ENCODE measurements at regions not wholly inside any gene's neighbourhood (a gene's known extent, or its start where the extent isn't known, plus 50 kb on each side); places are given as distances from the start of the nearest gene placed in this dataset.
A peak's percentile ranks its signal among the peaks of the same experiment; 100 is the strongest.

GRCh38 chr14:71680736-71681387 is 251.4 kb upstream of the RGS6 start:
- H3K4me1 Mint-ChIP-seq, result no peaks in the 10 kb centered on the region
- peaks cover 17% of the 10 kb centered on the region for H3K36me3 Mint-ChIP-seq

DNA sequence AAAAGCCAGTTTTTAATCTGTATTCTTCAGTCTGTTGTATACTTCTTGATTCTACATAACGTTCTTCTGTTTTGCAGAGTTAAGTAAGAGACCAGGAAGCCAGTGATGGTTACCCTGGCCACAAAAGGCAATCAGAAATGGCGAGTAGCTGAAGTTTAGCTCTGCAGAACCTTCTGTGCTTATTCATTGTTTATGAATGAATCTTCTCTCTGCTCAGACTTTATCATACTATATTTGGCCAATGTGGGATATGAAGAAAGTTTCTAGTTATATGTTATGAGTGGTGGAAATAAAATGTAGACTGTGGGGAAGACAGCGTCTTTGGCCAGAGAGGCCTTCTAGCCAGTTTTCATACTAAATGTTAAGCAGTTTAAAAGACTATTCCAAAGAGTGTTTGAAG is 249.9 kb upstream of the RGS6 start:
- no peaks in the 10 kb centered on the region for H3K27me3 Mint-ChIP-seq
- peaks cover 17% of the 10 kb centered on the region for H3K36me3 Mint-ChIP-seq
- no peak overlapping the region for H3K4me3 Mint-ChIP-seq
- H3K9me3 Mint-ChIP-seq, result no peaks in the 10 kb centered on the region
- H3K4me1 Mint-ChIP-seq, result no peaks in the 10 kb centered on the region
- H3K27ac Mint-ChIP-seq, result no peak overlapping the region

More at GRCh38 chr14:71680736-71681387, 251.4 kb upstream of the RGS6 start:
- Mint-ChIP-seq H3K4me3 (no peak overlapping the region), H3K9me3 (no peaks in the 10 kb centered on the region), H3K27ac (peak overlapping the region in 2 of 3 donors; percentile 8 to 16), H3K27me3 (no peaks in the 10 kb centered on the region)

- Mint-ChIP-seq H3K4me3 (peak overlapping the region in 1 of 4 donors; percentile 17), H3K4me1 (no peaks in the 10 kb centered on the region), H3K9me3 (no peaks in the 10 kb centered on the region), H3K27ac (no peak overlapping the region), H3K27me3 (no peaks in the 10 kb centered on the region), H3K36me3 (peaks cover 14% of the 10 kb centered on the region)
These were observed 247.9 kb upstream of the RGS6 start for GRCh38 chr14:71684323-71684722.

GRCh38 chr14:71686677-71687076 is 245.6 kb upstream of the RGS6 start:
- Mint-ChIP-seq H3K9me3 (no peaks in the 10 kb centered on the region), H3K4me1 (peaks cover 0 to 2% (median 0%) of the 10 kb centered on the region in 3 donors), H3K27me3 (no peaks in the 10 kb centered on the region), H3K27ac (no peak overlapping the region), H3K36me3 (peaks cover 16% of the 10 kb centered on the region), H3K4me3 (no peak overlapping the region)

DNA sequence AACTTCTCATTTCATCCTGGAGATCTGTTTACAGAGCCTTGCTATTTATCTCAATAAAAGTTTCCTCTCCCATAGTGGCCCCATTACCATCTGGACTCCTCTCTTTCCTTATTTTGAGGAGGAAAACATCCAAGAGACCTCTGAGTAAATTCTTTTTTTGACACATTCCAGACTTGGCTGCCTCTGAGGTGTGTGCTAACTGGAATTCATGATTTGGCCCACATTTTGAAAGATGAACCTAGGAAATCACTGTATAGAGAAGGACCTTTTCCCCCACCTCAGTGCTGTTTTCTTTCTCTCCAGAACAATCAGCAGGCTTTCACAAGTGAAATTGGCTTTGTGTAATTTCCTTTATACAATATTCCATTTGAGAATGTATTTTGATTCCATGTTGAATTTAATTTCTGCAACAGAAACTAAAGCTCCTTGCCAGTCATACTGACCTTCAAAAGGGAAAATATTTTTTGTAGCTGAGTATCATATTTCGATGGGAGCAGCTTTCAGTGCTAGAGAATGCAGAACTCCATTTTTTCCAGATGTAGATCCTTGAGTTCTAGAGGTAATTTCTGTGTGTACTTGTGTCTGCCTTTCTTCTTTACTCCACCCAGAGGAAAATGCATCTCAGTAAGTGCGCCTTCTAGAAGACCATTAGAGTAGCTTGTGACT is 244.9 kb upstream of the RGS6 start:
- H3K4me1 Mint-ChIP-seq, result peaks cover 0 to 2% (median 0%) of the 10 kb centered on the region in 3 donors
- peak overlapping the region in 1 of 3 donors; percentile 13 for H3K27ac Mint-ChIP-seq
- H3K9me3 Mint-ChIP-seq, result no peaks in the 10 kb centered on the region
- peaks cover 13% of the 10 kb centered on the region for H3K36me3 Mint-ChIP-seq
- H3K27me3 Mint-ChIP-seq, result no peaks in the 10 kb centered on the region
- H3K4me3 Mint-ChIP-seq, result no peak overlapping the region

- H3K9me3 Mint-ChIP-seq, result no peaks in the 10 kb centered on the region
- no peaks in the 10 kb centered on the region for H3K27me3 Mint-ChIP-seq
- peaks cover 13% of the 10 kb centered on the region for H3K36me3 Mint-ChIP-seq
- H3K4me3 Mint-ChIP-seq, result no peak overlapping the region
- no peak overlapping the region for H3K27ac Mint-ChIP-seq
- peaks cover 0 to 2% (median 0%) of the 10 kb centered on the region in 3 donors for H3K4me1 Mint-ChIP-seq
These were observed 243.7 kb upstream of the RGS6 start for GRCh38 chr14:71688576-71688975.

- H3K36me3 Mint-ChIP-seq, result peaks cover 6% of the 10 kb centered on the region
- H3K4me3 Mint-ChIP-seq, result no peak overlapping the region
- peak overlapping the region in 2 of 3 donors; percentile 84 to 88 for H3K27ac Mint-ChIP-seq
- H3K27me3 Mint-ChIP-seq, result no peaks in the 10 kb centered on the region
- H3K4me1 Mint-ChIP-seq, result peaks cover 0 to 3% (median 2%) of the 10 kb centered on the region in 3 donors
- no peaks in the 10 kb centered on the region for H3K9me3 Mint-ChIP-seq
These were observed 241.8 kb upstream of the RGS6 start for GRCh38 chr14:71690478-71690877.

DNA sequence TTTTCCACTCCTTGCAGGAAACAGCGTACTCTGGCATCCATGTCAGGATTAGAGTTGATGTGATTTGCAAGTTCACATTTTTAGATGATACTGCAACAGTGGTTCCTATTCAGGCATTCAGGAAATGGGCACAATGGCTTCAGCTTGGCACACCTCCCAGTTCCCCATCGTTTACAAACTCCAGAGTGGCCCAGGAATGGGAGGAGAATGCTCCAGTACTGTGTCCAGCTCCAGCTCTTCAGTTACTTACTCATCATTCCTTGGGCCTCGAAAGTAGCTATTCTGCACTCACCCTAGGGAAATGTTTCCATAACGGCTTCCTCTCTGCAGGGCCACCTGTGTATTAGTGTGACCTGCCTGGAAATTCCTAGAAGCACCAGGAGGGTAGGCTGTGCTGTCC is 239.7 kb upstream of the RGS6 start:
- no peaks in the 10 kb centered on the region for H3K27me3 Mint-ChIP-seq
- H3K4me1 Mint-ChIP-seq, result peaks cover 0 to 3% (median 2%) of the 10 kb centered on the region in 3 donors
- H3K4me3 Mint-ChIP-seq, result no peak overlapping the region
- no peak overlapping the region for H3K27ac Mint-ChIP-seq
- H3K9me3 Mint-ChIP-seq, result no peaks in the 10 kb centered on the region
- peaks cover 6% of the 10 kb centered on the region for H3K36me3 Mint-ChIP-seq

DNA sequence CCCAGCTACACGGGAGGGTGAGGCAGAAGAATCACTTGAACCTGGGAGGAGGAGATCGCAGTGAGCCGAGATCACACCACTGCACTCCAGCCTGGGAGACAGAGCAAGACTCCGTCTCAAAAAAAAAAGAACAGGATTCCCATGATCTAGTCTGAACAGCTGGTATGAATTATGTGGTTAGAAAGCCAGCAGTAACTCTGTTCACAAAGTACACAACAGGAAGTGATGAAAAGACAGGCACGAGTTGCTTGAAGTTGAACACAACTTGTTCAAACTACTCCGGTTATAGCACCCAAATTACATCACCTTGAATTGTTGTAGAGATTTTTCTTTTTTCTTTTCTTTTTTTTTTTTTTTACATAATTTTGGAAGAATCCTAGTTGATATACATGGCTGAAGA is 238.8 kb upstream of the RGS6 start:
- Mint-ChIP-seq H3K27ac (no peak overlapping the region), H3K9me3 (no peaks in the 10 kb centered on the region), H3K4me3 (no peak overlapping the region), H3K27me3 (no peaks in the 10 kb centered on the region), H3K4me1 (peaks cover 0 to 3% (median 2%) of the 10 kb centered on the region in 3 donors), H3K36me3 (peaks cover 6% of the 10 kb centered on the region)

DNA sequence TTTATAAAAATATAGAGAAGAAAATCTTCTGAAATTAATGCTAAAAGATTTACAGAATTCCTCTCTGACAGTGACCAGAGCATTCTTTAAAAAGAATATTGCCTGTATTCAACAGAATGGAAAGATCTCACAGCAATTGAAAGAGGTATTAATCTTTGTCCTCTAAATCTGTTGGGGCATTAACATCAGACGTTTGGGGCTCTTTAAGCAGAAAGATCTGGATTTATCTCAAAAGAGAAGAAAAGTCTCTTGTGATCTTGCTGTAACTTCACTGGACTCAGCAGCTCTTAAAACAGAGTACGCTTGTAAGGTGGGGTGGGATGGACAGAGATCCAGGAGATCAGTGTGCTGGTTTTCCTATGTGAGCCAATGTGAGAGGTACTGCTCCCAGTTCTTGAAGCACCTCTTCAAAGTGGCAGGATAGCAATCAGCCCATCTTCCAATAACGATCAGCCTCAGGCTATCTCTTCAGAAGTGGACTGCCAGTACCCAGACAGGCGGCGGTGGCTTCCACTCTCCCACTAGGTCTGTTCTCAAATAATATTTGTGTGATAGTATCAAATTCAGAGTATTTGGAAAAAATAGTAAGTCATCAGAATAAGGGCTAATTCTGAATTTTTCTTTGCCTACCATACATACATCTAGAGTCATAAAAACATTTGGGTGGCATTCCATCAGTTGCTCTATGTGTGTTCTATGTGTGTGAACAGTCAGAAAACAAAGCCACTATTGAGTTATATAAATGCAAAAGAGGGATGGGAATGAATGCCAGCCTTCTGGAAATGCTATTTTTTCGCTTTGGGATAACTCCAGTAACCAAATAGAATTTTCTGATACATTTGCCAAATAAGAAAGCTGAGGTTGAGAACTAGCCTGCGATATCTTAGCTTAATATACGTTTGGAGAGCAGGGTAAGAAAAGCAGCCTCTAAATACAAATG is 237.4 kb upstream of the RGS6 start:
- Mint-ChIP-seq H3K9me3 (no peaks in the 10 kb centered on the region), H3K27ac (no peak overlapping the region), H3K4me3 (no peak overlapping the region), H3K4me1 (peaks cover 0 to 5% (median 2%) of the 10 kb centered on the region in 3 donors), H3K36me3 (peaks cover 5% of the 10 kb centered on the region), H3K27me3 (no peaks in the 10 kb centered on the region)

GRCh38 chr14:71695611-71696350 is 236.4 kb upstream of the RGS6 start:
- peaks cover 0 to 5% (median 2%) of the 10 kb centered on the region in 3 donors for H3K4me1 Mint-ChIP-seq
- peaks cover 5% of the 10 kb centered on the region for H3K36me3 Mint-ChIP-seq
- H3K27ac Mint-ChIP-seq, result no peak overlapping the region
- no peak overlapping the region for H3K4me3 Mint-ChIP-seq
- no peaks in the 10 kb centered on the region for H3K9me3 Mint-ChIP-seq
- H3K27me3 Mint-ChIP-seq, result no peaks in the 10 kb centered on the region

DNA sequence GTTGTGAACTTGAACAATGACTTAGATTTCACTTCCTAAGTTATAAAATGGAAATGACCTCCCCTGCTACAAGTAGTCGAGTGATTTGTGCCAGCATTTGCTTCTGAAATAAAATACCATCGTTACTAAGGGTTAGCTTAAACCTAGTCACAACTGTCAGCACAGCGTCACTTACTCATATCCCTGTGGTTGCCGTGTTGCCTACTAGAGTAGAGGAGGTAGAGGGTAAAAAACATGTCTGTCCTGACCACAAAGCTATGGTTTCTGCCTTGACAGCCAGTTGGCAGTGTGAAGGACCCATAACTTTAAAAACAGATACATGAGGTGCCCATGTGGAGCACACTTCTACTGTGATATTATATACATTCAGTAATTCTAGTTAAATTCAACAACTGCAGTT is 234.2 kb upstream of the RGS6 start:
- peaks cover 14% of the 10 kb centered on the region for H3K36me3 Mint-ChIP-seq
- no peaks in the 10 kb centered on the region for H3K9me3 Mint-ChIP-seq
- H3K4me1 Mint-ChIP-seq, result peaks cover 0 to 5% (median 0%) of the 10 kb centered on the region in 3 donors
- no peaks in the 10 kb centered on the region for H3K27me3 Mint-ChIP-seq
- H3K4me3 Mint-ChIP-seq, result no peak overlapping the region
- peak overlapping the region in 1 of 3 donors; percentile 18 for H3K27ac Mint-ChIP-seq

DNA sequence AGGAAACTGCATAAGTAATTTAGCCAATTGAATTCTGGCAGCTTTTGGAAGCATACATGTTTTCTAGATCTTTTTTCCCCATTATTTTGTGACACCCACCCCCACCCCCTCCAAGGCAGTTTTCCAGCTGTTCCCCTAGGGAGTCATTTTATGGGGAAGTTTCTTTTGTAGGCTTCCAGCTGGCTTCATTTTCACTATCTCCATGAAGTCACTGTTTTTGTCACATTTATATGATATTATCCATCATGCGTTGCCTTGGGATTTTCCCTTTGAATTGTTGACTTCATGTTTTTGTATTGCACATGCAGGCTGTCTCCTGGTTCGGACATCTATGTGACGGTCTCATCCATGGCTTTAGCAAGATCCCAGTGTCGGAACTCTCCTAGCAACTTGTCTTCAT is 233.6 kb upstream of the RGS6 start:
- Mint-ChIP-seq H3K4me1 (peaks cover 0 to 5% (median 0%) of the 10 kb centered on the region in 3 donors), H3K4me3 (peak overlapping the region in 1 of 4 donors; percentile 23), H3K27me3 (no peaks in the 10 kb centered on the region), H3K27ac (no peak overlapping the region), H3K36me3 (peaks cover 14% of the 10 kb centered on the region), H3K9me3 (no peaks in the 10 kb centered on the region)

DNA sequence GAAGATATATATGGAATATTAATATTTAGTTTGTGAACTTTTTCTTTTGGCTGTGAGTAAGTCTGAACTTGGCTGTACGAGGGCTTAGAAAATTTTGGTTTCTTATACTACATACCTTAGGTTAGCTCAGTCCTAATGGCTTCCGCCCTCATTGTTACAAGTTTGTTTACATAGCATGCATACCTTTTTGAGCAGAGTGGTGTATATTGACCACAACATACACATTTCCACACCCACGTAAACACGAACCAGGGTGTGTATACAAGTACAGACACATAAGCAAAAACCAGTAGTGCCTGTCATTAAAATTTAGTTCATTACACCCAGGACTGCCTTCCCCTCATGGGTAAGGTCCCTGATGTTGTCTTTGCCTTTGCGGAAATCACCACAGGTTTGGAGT is 230.2 kb upstream of the RGS6 start:
- Mint-ChIP-seq H3K27me3 (no peaks in the 10 kb centered on the region), H3K27ac (no peak overlapping the region), H3K4me3 (no peak overlapping the region), H3K4me1 (peaks cover 0 to 3% (median 0%) of the 10 kb centered on the region in 3 donors), H3K36me3 (peaks cover 20% of the 10 kb centered on the region), H3K9me3 (no peaks in the 10 kb centered on the region)

Data from IgD-negative memory B cell (primary cell).